BLaER1 (cell line): ENCODE measurements at regions not wholly inside any gene's neighbourhood (a gene's known extent, or its start where the extent isn't known, plus 50 kb on each side); places are given as distances from the start of the nearest gene placed in this dataset.

Source experiments
- H3K27ac ChIP-seq: shearing (Covaris generic); formaldehyde crosslinking; 2 replicates; pipeline ENCODE4 v1.8.1; 2022
- H3K27me3 ChIP-seq: shearing (Covaris generic); formaldehyde crosslinking; 2 replicates; pipeline ENCODE4 v1.8.1; 2022
- H3K36me3 ChIP-seq: shearing (Covaris generic); formaldehyde crosslinking; 2 replicates; pipeline ENCODE4 v1.8.1; 2022
- H3K4me1 ChIP-seq: shearing (Covaris generic); formaldehyde crosslinking; 2 replicates; pipeline ENCODE4 v1.8.1; 2022
- H3K4me2 ChIP-seq: shearing (Covaris generic); formaldehyde crosslinking; 2 replicates; pipeline ENCODE4 v1.8.1; 2022
- H3K4me3 ChIP-seq: shearing (Covaris generic); formaldehyde crosslinking; 2 replicates; pipeline ENCODE4 v1.8.1; 2022
- H3K9ac ChIP-seq: shearing (Covaris generic); formaldehyde crosslinking; 2 replicates; pipeline ENCODE4 v1.8.1; 2022
- H3K9me3 ChIP-seq: shearing (Covaris generic); formaldehyde crosslinking; 2 replicates; pipeline ENCODE4 v1.8.1; 2022
- H4K20me1 ChIP-seq: shearing (Covaris generic); formaldehyde crosslinking; 2 replicates; pipeline ENCODE4 v1.8.1; 2022
- Cebpa-rat ChIP-seq: shearing (Covaris generic); IDR thresholded peaks from 2 replicates; pipeline ENCODE4 v1.8.1; 2022

DNA sequence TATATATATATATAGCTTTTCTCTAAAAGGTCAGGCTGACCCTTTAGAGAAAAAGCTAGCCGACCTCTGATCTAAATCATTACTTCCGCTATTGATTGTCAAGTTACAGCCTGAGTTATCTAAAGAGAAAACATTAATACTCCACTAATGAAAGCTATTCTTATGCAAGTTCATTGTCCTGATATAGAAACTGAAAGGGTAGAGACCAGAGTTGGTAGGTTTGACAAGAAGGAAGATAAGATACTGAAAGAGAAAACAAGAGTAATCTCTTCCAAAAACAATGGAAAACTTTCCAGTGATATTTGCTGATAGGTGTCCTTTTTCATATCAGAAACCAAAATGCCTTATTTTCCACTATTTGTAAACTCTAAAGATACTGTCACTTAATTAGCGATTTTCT lies 62.8 kb upstream of the SLC39A10 start:
- Histone ChIP-seq H3K4me3 (peak overlapping the region; percentile 37; the same call in 1 of the 2 replicates), H3K27me3 (no peaks in the 10 kb centered on the region), H4K20me1 (no peaks in the 10 kb centered on the region), H3K4me2 (peak overlapping the region; percentile 75), H3K4me1 (peaks cover 37% of the 10 kb centered on the region), H3K9me3 (peaks cover 18% of the 10 kb centered on the region), H3K9ac (no peak overlapping the region), H3K27ac (peak overlapping the region; percentile 44; the same call in 1 of the 2 replicates), H3K36me3 (no peaks in the 10 kb centered on the region)
- TF ChIP-seq Cebpa-rat: no peak

- no peak for TF ChIP-seq Cebpa-rat
- H3K27me3 ChIP-seq: no peaks in the 10 kb centered on the region
- no peak overlapping the region for H3K4me2 ChIP-seq
These were observed 64.9 kb upstream of the SLC39A10 start for GRCh38 chr2:195592105-195592504.

GRCh38 chr2:195590861-195591205 lies 66.2 kb upstream of the SLC39A10 start:
- H3K27me3 ChIP-seq: no peaks in the 10 kb centered on the region
- H3K9me3 ChIP-seq: peaks cover 7% of the 10 kb centered on the region
- H3K4me1 ChIP-seq: peaks cover 22% of the 10 kb centered on the region
- H3K36me3 ChIP-seq: no peaks in the 10 kb centered on the region
- no peak overlapping the region for H3K9ac ChIP-seq
- no peaks in the 10 kb centered on the region for H4K20me1 ChIP-seq
- no peak overlapping the region for H3K4me3 ChIP-seq
- no peak overlapping the region for H3K4me2 ChIP-seq
- no peak for TF ChIP-seq Cebpa-rat
- H3K27ac ChIP-seq: no peak overlapping the region

More at GRCh38 chr2:195592105-195592504, 64.9 kb upstream of the SLC39A10 start:
- Histone ChIP-seq H4K20me1 (no peaks in the 10 kb centered on the region), H3K9me3 (peaks cover 14% of the 10 kb centered on the region), H3K27ac (no peak overlapping the region), H3K9ac (no peak overlapping the region), H3K36me3 (no peaks in the 10 kb centered on the region), H3K4me1 (peaks cover 35% of the 10 kb centered on the region), H3K4me3 (no peak overlapping the region)

DNA sequence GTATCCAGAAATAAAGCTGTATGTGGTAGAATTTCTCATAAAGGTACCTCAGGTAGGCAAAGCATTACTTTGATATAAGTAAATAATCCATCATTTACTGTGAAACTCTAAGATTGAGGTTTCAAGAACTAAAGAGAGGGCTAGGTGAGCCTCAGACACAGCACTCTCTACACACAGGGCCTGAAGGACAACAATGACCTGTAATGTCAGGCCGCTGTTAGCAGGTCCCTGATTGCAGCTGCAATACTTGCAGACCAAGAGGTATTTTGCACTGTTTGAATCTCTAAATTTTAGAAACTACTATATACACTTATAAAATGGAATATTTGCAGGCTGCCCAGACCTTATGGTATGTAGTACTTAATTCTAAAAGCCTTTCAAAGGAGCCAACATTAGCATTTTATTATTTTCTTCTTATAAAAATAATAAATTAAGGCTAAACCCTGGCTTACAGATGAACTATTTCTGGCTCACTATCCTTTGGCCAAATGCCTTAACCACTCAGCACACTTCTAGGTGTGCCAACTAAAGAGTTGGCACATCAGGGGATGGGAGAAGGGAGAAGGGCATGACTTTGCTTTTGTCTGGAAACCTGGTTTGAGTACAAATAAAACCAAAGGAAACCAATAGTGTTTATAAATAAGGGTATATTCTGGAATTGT lies 66.7 kb upstream of the SLC39A10 start:
- Histone ChIP-seq H3K36me3 (no peaks in the 10 kb centered on the region), H3K4me1 (peaks cover 17% of the 10 kb centered on the region), H3K27ac (no peak overlapping the region), H3K9me3 (peaks cover 2% of the 10 kb centered on the region; the same call in 1 of the 2 replicates), H4K20me1 (no peaks in the 10 kb centered on the region), H3K4me3 (no peak overlapping the region), H3K27me3 (no peaks in the 10 kb centered on the region), H3K9ac (no peak overlapping the region), H3K4me2 (no peak overlapping the region)
- TF ChIP-seq Cebpa-rat: no peak

GRCh38 chr2:195587966-195588365 lies 69.1 kb upstream of the SLC39A10 start:
- Histone ChIP-seq H3K9me3 (no peaks in the 10 kb centered on the region), H3K27ac (no peak overlapping the region), H3K4me2 (no peak overlapping the region), H3K27me3 (no peaks in the 10 kb centered on the region), H3K4me3 (no peak overlapping the region), H3K36me3 (no peaks in the 10 kb centered on the region), H4K20me1 (no peaks in the 10 kb centered on the region), H3K9ac (no peak overlapping the region), H3K4me1 (no peaks in the 10 kb centered on the region)
- no peak for TF ChIP-seq Cebpa-rat

DNA sequence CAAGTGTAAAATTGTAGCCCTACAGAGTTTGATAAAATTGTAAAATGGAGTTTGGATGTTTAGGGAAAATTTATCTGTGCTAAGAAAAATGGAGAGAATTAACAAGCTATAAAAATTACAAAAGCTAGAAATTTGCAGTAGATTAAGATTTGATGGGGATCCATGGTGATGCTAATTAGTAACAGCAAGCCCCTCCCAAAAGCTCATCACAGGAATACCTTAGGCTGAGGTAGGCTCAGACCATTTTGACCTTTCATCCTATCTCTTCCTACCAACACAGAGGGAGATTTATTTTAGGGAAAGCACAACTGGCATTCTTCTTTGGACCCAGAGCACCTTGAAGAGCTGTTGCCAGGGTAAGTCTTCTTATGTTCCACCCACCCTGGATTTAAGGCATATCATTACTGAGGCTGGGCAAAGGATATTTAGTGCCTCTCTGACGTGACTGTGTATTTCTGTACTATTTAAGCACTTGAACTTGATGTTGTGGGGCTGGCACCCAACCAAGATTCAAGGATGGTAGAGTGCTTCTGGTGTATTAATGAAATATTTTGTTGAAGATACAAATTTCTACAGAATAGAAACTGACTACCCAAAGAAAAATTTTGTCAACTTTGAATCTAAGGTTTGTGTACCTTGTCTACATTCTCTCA lies 70.8 kb upstream of the SLC39A10 start:
- H3K4me1 ChIP-seq: no peaks in the 10 kb centered on the region
- no peak overlapping the region for H3K27ac ChIP-seq
- no peaks in the 10 kb centered on the region for H3K27me3 ChIP-seq
- H3K9ac ChIP-seq: no peak overlapping the region
- TF ChIP-seq Cebpa-rat: no peak
- H4K20me1 ChIP-seq: no peaks in the 10 kb centered on the region
- no peak overlapping the region for H3K4me2 ChIP-seq
- no peaks in the 10 kb centered on the region for H3K36me3 ChIP-seq
- H3K4me3 ChIP-seq: no peak overlapping the region
- H3K9me3 ChIP-seq: no peaks in the 10 kb centered on the region

- Histone ChIP-seq H3K36me3 (no peaks in the 10 kb centered on the region), H3K9ac (no peak overlapping the region), H3K4me2 (no peak overlapping the region), H3K27me3 (no peaks in the 10 kb centered on the region), H3K9me3 (no peaks in the 10 kb centered on the region), H4K20me1 (no peaks in the 10 kb centered on the region), H3K4me3 (no peak overlapping the region), H3K4me1 (peaks cover 8% of the 10 kb centered on the region), H3K27ac (no peak overlapping the region)
- no peak for TF ChIP-seq Cebpa-rat
These were observed 74.8 kb upstream of the SLC39A10 start for GRCh38 chr2:195582188-195582587.

GRCh38 chr2:195579776-195580555 lies 77.1 kb upstream of the SLC39A10 start:
- Histone ChIP-seq H3K4me1 (peaks cover 18% of the 10 kb centered on the region), H3K4me2 (0 out of 2 replicates have a peak overlapping the region, but pooled peaks have one; percentile 28), H3K9me3 (no peaks in the 10 kb centered on the region), H3K27ac (no peak overlapping the region), H4K20me1 (no peaks in the 10 kb centered on the region), H3K36me3 (no peaks in the 10 kb centered on the region), H3K27me3 (no peaks in the 10 kb centered on the region), H3K4me3 (no peak overlapping the region), H3K9ac (no peak overlapping the region)
- no peak for TF ChIP-seq Cebpa-rat

- peaks cover 4% of the 10 kb centered on the region; the same call in 1 of the 2 replicates for H3K9me3 ChIP-seq
- H3K27ac ChIP-seq: no peak overlapping the region
- no peaks in the 10 kb centered on the region for H3K36me3 ChIP-seq
- no peak overlapping the region for H3K4me3 ChIP-seq
- H3K27me3 ChIP-seq: no peaks in the 10 kb centered on the region
- no peak overlapping the region for H3K9ac ChIP-seq
- H4K20me1 ChIP-seq: no peaks in the 10 kb centered on the region
- peaks cover 35% of the 10 kb centered on the region for H3K4me1 ChIP-seq
- TF ChIP-seq Cebpa-rat: no peak
- H3K4me2 ChIP-seq: peak overlapping the region; percentile 27; the same call in 1 of the 2 replicates
These were observed 81.1 kb upstream of the SLC39A10 start for GRCh38 chr2:195575879-195576401.
